ENCODE measurements at regions not wholly inside any gene's neighbourhood (a gene's known extent, or its start where the extent isn't known, plus 50 kb on each side); places are given as distances from the start of the nearest gene placed in this dataset.

DNA sequence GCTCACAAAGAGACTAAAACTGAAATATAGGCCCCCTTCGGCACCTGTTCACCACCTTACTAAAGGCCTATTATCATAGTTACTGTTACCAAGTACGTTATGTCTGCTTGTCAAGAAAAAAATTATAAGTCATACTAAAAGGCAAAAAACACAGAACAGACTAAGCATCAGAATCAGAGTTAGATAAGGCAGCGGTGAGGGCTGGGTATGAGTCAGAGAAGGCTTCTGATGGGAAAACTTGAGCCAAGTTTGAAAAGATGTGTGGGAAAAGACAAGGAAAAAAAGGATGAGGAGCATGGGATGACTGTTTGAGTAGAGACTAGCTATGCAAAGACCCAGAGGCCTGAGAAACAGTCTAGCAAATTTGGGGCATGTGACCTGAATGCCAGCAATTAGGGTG is 387.2 kb upstream of the SGO1 start:
- BruUV-seq (replicated peaks) = no TSS peak
- CTCF ChIA-PET = no interaction called here
- H3K27ac ChIP-seq (ENCODE audit: low read length) = no peak overlapping the region

DNA sequence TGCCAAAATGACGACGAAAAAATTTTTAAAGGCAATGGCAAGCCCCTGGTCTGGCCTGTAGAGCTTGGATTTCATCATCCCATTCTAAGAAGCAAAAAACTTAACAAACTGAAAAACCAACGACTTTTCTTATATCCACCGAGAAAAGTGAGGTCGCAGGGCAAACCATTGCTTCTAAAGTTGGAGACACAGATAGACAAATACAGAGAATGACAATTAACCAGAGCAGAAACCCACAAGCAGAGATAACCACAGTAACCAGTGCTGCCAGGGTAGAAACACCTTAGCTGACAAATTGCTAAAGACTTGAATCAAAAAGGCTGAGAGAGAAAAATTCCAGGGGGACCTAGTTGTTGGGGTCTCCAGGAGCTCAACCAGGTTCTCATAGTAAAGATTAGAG is 386.5 kb upstream of the SGO1 start:
- ATAC-seq = no peak
- Histone ChIP-seq H3K27ac (ENCODE audit: low read length) (no peak overlapping the region), H3K4me1 (ENCODE audit: control insufficient read depth, insufficient read depth, low read length) (no peaks in the 10 kb centered on the region), H3K27me3 (ENCODE audit: control insufficient read depth, insufficient read depth, low read length) (no peaks in the 10 kb centered on the region), H3K4me3 (ENCODE audit: low read depth in 2 of 2, low read length in 2 of 2) (no peak overlapping the region), H3K9me3 (ENCODE audit: control insufficient read depth, insufficient read depth, low read depth, low read length) (no peaks in the 10 kb centered on the region), H3K36me3 (ENCODE audit: control insufficient read depth, insufficient read depth, low read length) (no peaks in the 10 kb centered on the region)
- CTCF ChIA-PET = no interaction called here
- POLR2A ChIA-PET = no interaction called here
- in situ Hi-C loops (cut with HindIII; ENCODE audit: low pct_unique_long_range_greater_than_20kb, low sequenced_read_pairs) = no loop called here
- intact Hi-C loops (cut with micrococcal nuclease; ENCODE audit: unreplicated experiment) = no loop called here
- no TSS peak for BruUV-seq (replicated peaks)
- no peak for DNase-seq (ENCODE audit: low read depth, low spot score)
- TF ChIP-seq, protein P1, sequence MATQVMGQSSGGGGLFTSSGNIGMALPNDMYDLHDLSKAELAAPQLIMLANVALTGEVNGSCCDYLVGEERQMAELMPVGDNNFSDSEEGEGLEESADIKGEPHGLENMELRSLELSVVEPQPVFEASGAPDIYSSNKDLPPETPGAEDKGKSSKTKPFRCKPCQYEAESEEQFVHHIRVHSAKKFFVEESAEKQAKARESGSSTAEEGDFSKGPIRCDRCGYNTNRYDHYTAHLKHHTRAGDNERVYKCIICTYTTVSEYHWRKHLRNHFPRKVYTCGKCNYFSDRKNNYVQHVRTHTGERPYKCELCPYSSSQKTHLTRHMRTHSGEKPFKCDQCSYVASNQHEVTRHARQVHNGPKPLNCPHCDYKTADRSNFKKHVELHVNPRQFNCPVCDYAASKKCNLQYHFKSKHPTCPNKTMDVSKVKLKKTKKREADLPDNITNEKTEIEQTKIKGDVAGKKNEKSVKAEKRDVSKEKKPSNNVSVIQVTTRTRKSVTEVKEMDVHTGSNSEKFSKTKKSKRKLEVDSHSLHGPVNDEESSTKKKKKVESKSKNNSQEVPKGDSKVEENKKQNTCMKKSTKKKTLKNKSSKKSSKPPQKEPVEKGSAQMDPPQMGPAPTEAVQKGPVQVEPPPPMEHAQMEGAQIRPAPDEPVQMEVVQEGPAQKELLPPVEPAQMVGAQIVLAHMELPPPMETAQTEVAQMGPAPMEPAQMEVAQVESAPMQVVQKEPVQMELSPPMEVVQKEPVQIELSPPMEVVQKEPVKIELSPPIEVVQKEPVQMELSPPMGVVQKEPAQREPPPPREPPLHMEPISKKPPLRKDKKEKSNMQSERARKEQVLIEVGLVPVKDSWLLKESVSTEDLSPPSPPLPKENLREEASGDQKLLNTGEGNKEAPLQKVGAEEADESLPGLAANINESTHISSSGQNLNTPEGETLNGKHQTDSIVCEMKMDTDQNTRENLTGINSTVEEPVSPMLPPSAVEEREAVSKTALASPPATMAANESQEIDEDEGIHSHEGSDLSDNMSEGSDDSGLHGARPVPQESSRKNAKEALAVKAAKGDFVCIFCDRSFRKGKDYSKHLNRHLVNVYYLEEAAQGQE (IDR thresholded peaks at IDR 0.05; ENCODE audit: insufficient read depth in 1 of 2, low read depth in 2 of 2, low read length in 1 of 2) = no peak
- TF ChIP-seq, protein P2, sequence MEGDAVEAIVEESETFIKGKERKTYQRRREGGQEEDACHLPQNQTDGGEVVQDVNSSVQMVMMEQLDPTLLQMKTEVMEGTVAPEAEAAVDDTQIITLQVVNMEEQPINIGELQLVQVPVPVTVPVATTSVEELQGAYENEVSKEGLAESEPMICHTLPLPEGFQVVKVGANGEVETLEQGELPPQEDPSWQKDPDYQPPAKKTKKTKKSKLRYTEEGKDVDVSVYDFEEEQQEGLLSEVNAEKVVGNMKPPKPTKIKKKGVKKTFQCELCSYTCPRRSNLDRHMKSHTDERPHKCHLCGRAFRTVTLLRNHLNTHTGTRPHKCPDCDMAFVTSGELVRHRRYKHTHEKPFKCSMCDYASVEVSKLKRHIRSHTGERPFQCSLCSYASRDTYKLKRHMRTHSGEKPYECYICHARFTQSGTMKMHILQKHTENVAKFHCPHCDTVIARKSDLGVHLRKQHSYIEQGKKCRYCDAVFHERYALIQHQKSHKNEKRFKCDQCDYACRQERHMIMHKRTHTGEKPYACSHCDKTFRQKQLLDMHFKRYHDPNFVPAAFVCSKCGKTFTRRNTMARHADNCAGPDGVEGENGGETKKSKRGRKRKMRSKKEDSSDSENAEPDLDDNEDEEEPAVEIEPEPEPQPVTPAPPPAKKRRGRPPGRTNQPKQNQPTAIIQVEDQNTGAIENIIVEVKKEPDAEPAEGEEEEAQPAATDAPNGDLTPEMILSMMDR (IDR thresholded peaks at IDR 0.05) = no peak
- no peak for TF ChIP-seq SIN3A (IDR thresholded peaks at IDR 0.05; ENCODE audit: borderline replicate concordance, insufficient read depth, low read depth, low read length)
- no peak for TF ChIP-seq POLR2AphosphoS5 (IDR thresholded peaks at IDR 0.05; ENCODE audit: low read depth, low read length)
- TF ChIP-seq TCF7L2 (IDR thresholded peaks at IDR 0.05; ENCODE audit: low read depth, low read length) = no peak

More for the DNA sequence above, 387.2 kb upstream of the SGO1 start:
- Histone ChIP-seq H3K27me3 (ENCODE audit: control insufficient read depth, insufficient read depth, low read length) (no peaks in the 10 kb centered on the region), H3K4me3 (ENCODE audit: low read depth in 2 of 2, low read length in 2 of 2) (no peak overlapping the region), H3K36me3 (ENCODE audit: control insufficient read depth, insufficient read depth, low read length) (no peaks in the 10 kb centered on the region), H3K9me3 (ENCODE audit: control insufficient read depth, insufficient read depth, low read depth, low read length) (no peaks in the 10 kb centered on the region), H3K4me1 (ENCODE audit: control insufficient read depth, insufficient read depth, low read length) (no peaks in the 10 kb centered on the region)
- TF ChIP-seq, protein P2 (IDR thresholded peaks at IDR 0.05) = no peak
- TF ChIP-seq, protein P1 (IDR thresholded peaks at IDR 0.05; ENCODE audit: insufficient read depth in 1 of 2, low read depth in 2 of 2, low read length in 1 of 2) = no peak
- TF ChIP-seq SIN3A (IDR thresholded peaks at IDR 0.05; ENCODE audit: borderline replicate concordance, insufficient read depth, low read depth, low read length) = no peak
- TF ChIP-seq TCF7L2 (IDR thresholded peaks at IDR 0.05; ENCODE audit: low read depth, low read length) = no peak
- TF ChIP-seq POLR2AphosphoS5 (IDR thresholded peaks at IDR 0.05; ENCODE audit: low read depth, low read length) = no peak
- no peak for DNase-seq (ENCODE audit: low read depth, low spot score)
- no peak for ATAC-seq
- POLR2A ChIA-PET = no interaction called here
- in situ Hi-C loops (cut with HindIII; ENCODE audit: low pct_unique_long_range_greater_than_20kb, low sequenced_read_pairs) = no loop called here
- intact Hi-C loops (cut with micrococcal nuclease; ENCODE audit: unreplicated experiment) = no loop called here

Measured in Panc1 (cell line).